Activated T-cell treated with anti-CD3 and anti-CD28 coated beads for 48 hours (primary cell): ENCODE measurements at regions not wholly inside any gene's neighbourhood (a gene's known extent, or its start where the extent isn't known, plus 50 kb on each side); places are given as distances from the start of the nearest gene placed in this dataset.

Experiments used
- DNase-seq: peaks from one replicate; pipeline ENCODE4 v3.0.0-alpha.2; 2020; ENCODE audit warnings: low read depth

DNA sequence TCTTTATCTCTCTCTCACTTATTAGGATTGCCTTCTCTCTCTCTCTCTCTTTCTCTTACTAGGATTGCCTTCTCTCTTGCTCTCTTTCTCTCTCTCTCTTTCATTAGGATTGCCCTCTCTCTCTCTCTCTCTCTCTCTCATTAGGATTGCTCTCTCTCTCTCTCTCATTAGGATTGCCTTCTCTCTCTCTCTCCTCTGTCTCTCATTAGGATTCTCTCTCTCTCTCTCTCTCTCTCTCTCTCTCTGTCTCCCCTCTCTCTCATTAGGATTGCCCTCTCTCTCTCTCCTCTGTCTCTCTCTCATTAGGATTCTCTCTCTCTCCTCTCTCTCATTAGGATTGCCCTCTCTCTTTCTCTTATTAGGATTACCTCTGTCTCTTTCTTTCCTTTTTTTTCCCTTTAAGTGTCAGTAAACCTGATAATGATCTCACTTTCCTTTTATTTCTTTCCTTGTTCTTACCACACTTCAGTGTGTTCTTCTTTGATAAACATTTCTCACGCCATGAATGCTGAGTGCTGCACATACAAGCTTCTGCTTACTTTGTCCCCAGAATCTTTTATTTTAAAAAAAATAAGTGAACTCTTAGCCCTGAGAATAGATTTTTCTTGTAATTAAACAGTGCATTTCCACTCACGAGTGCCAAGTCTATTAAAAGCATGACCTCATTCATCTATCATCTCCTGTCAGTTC lies 243.4 kb upstream of the TBC1D5 start:
- DNase-seq, result no peak

DNA sequence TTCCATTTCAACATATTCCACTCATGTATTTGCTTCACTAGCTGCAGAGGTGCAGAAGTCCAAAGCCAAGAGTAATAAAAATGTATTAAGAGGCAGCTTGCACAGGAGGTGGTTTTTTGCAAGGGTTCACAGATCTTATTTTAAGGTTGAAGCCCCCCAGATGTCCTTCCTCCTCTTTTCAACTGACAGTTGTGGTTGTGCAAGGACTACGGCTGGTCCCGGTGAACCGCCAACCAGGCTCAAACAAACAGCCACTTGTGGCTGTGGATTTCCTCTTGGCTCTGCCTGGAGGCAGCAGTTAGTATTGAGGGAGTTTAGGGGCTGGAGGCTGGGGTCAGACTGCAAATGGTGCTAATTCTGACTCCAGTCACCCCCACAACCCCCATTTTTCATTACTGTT lies 240.7 kb upstream of the TBC1D5 start:
- DNase-seq, result no peak

DNA sequence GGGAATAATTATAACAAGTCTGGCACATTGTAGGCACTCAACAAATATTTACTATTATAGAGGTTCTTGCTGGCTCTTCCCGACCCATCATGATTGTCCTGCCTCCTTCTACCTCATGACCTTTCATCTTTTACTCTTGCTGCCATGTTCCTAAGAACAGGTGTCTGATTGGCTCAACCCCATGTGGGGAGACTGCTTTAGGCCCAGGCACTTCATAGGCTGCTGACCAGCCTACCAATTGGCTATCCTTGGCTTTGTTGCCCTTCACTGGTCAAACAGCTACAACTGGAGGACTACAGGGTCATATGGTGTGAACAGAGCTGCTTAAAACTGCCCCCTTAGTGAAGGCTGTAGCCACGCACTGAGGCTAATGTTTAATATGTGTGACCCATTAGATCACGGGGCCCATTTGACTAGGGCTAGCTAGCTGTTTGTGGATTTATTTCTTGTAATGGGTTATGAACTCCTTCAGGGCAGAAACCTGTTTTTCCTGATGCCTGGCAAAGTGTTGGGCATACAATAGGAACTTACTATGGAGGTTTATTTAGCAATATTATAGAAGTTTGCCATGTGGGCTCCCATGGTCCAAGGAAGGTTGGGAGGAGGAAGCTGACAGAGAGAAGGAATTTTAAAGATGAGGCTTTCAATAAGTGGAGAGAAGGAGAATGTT lies 239.9 kb upstream of the TBC1D5 start:
- no peak for DNase-seq

DNA sequence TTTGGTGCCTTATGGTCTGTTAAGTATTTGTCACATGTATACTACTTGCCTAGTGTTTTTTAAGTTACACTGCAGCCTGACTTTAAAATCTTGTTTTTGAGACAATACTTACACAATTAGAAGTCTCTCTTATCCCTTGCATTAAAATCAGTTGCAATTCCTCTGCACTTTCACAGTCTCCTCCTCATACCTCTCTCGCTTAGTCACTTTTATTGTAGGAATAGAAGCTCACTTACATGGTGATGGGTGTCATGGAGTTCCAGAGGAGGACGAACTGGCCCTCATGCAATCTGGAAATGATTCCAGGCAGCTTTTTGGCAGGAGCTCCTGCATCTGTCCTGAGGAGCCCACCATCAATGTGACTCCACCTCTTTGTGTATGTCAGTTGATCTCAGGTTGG lies 238.4 kb upstream of the TBC1D5 start:
- no peak for DNase-seq

DNA sequence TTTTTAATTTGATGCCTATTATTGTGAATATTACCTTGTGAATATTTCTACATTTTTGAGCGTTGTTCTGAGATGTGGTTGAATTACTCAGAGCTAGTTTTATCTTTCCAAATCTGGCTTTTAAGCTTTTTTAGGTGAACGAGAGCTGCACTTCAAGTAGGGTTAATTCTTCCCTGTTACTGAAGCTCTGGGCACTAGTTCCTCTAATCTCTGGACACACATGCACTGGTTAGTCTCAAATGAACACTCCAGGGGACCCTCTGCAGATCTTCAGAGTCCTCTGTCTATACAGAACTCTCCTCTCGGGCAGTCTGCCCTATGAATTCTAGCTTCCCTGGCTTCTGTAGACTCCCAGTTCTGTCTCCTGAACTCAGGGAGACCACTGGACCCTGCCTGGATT lies 237.5 kb upstream of the TBC1D5 start:
- DNase-seq, result no peak

DNA sequence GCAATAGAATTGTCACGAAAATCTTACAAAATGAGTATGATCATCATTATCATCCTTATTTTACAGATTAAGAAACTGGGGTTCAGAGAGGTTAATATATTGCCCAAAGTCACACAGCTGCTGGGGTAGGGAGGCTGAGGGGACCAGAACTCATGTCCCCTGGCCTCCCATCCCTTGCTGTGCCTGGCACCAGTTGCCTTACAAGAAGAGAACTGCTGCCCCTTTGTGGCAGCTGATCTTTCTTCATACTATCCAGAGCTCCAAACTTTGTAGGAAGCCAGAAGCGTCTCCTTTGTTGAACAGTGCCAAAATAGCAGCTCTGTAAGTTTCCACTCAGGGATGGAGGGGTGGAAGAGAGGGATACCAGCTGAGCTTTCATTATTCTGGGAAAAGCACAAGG lies 236.8 kb upstream of the TBC1D5 start:
- DNase-seq, result no peak

DNA sequence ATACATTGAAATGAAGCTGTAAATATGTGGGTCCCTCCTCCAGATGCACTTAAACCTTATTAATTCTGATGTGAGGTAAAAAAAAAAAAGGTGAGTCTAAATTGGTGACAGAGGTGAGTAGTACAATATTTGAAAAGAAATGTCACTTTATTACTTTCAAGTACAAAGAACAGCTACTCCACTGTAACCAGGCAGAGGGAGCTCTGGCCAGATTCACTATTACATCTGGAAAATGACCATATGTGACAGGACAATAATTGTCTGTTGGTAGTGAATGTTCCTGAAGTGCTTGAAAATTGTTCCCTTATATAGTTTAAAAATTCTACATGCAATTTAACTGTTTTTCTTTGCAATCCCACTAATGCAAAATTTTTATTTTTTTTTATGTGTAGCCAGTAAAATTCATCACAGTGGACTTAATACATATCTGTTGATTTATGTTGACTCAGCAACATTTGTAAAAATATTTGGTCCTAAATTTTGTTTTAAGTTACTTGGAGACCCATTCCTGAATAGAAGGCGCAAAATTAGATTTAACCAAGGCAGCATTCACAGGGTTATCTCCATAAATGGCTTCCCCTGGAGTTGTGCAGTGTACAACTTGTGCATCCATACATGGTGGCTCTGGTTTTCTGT lies 231.9 kb upstream of the TBC1D5 start:
- no peak for DNase-seq

DNA sequence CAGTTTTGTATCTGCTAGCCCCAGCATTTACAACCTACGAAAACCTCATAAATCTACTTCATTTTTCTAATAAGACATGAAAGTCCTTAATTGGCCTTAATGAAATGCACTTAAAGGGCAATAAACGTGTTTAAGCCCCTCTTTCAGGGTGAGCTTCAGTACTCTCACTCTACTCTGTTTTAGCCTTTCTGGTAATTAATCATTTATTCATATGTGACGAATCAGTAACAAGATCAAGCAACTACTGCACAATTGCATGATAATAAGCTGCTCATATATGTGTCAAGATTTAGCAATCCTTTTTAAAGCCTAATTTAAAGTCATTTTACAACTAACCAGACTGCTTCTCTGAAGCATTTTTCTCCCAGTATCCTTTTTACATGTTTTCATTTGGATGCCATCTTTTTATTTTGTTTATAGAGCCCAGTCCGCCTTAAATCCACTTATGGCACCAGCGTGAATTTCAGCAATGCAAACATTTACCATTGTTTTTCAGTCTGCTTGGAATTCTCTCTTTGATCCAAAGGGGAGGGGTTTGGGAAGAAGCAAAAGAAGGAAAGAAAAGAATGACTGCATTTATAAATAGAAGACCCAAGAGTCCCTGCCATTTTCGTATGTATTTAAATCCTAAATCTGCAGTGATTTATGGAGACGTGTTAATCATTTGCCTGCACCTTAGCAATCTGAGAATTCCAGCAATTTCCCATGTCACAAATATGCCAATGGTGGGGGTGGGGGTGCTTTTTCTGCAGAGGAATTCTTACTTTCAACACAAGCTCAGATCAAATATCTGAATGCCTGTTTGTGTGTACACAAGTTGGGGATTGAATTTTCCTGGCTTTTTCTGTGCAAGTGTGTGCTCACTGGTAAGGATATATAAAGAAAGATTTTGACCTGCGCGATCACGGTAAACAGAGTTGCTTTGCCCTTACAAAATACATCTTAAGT lies 230.8 kb upstream of the TBC1D5 start:
- DNase-seq, result no peak

DNA sequence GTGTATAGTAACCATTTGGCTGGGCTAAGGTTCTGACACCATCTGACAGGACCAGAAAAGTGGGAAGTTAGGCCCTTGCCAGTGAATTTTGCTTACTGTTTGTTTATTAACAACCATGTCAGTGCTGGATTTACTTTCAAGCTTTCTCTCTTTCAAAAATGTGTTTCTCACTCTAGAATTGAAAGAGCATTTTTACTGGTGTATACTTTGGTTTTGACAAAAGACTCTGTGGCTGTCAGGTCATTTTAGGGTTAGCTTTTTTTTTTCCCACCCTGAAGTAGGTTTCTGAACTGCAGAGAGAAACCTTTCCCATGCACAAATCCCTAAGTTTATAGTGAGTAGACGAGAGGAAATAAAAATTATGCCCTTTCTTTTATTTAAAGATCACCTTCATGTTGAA lies 230.0 kb upstream of the TBC1D5 start:
- no peak for DNase-seq

DNA sequence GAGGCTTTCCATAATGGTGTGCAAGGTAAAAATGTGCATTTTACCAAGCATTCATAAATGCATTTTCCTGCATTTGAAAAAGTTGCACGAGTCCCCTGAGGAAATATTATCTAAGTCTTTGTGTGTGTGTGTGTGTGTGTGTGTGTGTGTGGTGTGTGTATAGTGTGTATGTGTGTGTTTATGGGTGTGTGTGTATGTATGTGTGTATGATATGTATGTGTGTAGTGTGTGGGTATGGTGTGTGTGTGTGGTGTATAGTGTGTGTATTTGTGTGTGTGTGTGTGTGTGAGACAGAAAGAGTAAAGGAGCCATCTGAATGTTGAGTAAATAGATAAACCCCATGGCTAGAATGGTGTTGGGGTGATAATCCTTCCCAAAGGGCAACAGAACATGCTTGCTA lies 229.6 kb upstream of the TBC1D5 start:
- DNase-seq, result no peak

DNA sequence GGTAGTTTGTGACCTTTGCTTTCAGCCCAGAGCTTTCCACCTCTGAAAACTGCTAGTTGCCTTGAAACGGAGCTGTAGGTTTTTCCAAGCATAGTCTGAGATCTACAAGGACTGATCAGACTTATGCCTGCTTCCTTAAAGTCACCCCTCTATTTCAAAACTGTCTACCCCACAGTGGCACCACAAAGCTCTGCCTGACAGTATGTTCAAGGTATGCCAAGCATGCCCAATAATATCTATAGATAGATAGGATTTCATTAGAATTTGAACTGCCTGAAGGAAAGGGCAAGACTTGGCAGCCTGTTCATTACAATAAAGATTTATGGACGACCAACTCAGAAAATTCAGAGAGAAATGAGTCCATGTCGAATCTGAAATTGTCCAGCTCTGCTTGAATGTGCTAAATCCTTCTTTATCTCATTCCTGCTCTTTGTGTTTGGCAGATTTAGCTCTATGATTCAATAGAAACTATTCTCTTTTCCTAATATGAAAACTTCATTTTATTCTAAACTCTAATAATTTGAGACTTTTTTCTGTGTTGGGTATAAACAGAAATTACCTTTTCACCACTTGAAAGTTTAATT lies 227.6 kb upstream of the TBC1D5 start:
- DNase-seq, result no peak

DNA sequence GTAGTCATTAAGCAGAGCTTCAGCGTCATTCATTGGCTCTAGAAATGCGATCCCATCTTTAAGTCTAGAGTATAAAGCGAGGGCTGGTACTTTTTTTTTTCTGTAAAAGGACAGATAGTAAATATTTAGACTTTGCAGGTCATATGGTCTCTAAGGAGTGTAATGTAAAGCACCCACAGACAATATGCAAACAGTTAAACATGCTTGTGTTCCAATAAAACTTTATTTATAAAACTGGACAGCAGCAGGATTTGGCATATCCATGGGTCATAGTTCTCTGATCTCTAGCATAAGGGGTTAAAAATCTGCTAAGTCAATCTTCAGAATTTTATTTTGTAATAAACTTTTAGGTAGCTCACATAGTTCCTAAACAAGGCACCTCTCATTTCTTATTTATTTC lies 226.8 kb upstream of the TBC1D5 start:
- DNase-seq, result no peak

DNA sequence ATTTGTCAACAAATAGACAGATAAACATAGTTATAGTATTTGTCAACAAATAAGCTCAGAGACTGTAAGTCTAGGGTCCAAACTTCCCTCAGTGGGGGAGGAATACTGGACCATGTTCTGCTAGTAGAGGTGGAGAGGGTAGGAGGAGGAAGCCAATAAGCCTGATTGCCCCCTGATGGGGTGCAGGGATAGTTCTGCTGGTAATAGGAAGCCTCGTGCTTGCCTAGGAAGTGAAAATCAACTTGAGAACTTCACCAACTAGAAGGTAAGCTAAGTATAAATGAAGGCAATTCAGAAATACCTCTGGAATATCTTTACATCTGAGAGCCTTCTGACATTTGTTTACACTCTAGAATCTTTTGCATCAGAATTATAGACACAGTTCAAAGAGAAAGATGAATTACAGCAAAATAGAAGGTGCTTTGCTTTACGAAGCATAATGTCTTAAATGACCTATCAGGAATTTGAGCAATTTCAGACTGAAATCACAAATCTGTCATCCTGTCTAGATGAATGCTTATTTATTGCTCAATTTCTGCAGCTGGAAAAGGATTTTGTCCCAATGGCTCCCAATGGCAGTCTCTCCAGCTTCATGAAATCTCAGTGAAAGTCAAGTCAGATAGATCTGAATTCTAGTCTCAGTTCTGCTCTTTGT lies 225.6 kb upstream of the TBC1D5 start:
- DNase-seq, result no peak

DNA sequence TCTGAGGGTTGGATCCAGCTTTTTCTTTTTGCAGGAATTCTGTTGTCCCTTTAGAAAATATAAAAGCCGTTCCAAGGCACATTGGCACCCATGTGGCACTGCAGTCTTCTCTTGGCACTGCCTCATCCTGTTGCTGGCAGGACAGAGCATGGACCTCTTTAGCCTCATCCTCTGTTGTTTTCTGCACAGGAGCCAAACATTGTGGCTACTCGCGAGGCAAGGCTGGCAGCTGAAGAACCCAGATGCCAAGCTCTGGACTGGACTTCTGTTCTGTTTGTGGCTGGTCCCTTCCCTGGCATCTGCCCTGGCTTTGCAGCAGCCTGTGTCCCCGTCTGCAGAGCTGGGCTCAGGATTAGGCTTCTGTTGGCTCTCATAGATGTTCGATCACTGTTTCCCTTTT lies 224.7 kb upstream of the TBC1D5 start:
- DNase-seq, result no peak

DNA sequence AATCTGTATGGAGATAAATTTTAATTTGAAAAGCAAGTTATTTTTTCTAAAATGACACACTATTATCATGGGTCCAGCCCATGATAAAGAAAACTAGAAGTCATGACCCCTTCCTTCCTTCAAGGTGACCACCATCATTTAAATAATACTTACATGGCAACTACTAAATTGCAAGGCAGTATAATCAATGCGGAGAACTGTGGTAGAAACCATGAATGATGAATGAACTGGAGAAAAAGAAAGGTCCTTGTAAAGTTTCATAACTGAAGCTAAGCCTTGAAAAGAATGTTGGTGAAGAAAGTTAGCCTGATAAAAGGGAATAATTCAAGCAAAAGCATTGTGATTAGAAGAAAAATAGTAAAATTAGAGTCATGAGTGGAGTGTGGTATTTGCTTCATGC lies 222.9 kb upstream of the TBC1D5 start:
- no peak for DNase-seq

DNA sequence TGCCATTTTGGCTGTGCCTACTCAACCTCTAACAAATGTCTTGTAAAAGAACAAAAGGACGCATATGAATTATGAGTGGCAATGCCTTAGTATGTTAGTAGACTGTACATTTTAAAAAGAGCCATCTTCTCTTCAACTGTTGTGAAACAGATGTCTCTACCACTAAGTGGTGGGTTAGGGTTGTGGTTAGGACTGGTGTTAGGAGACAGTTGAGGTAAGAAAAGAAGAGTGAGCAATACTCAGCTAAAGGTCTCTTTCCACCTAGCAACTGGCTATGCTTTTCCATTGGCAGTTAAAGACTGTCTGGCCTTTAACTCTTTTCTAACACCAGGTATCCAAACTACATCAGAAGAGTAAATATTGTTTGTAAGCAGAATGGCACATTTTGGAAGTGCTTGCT lies 221.7 kb upstream of the TBC1D5 start:
- no peak for DNase-seq

DNA sequence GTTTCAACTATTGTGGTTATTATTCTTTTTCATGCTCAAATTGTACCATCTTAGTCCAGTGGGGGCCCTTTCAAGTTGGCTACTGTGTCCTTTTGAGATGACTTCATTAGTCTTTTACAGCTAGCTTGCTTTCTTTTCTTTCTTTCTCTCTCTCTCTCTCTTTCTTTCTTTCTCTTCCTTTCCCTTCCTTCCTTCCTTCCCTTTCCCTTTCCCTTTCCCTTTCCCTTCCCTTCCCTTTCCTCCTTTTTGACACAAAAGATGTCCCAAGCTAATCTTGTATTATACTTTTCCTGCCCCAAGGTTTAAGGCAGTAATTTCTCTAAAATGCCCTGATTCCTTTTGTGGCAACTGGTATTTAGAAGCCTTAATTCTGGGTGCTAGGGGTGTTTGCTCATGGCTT lies 213.0 kb upstream of the TBC1D5 start:
- no peak for DNase-seq

DNA sequence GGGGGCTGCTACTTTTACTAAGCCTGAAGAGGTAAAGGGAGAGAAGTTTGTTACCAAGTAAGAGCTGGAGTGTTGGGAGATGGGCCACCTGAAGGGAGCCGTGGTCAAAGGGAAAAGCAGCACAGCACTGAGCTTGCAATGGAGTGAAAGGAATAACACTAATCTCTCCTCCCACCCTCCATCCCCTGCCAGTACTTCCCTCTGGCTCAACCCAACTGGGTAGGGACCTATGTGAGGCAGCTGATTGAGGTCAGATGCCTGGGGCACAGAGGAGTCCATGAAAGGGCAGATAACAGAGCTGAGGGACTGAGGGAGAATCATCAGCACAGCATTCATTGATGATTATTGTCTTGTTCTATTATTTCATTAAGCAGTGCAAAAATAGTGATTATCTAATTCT lies 212.4 kb upstream of the TBC1D5 start:
- no peak for DNase-seq

DNA sequence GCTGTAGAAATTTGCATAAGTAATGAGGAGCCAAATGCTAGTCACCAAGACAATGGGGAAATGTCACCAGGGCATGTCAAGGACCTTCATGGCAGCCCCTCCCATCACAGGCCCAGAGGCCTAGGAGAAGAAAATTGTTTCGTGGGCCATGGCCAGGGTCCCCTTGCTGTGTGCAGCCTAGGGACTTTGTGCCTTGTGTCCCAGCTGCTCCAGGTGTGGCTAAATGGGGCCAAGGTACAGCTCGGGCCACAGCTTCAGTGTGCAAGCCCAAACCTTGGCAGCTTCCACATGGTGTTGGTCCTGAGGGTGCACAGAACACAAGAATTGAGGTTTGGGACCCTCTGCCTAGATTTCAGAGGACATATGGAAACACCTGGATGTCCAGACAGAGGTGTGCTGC lies 208.8 kb upstream of the TBC1D5 start:
- DNase-seq, result no peak

DNA sequence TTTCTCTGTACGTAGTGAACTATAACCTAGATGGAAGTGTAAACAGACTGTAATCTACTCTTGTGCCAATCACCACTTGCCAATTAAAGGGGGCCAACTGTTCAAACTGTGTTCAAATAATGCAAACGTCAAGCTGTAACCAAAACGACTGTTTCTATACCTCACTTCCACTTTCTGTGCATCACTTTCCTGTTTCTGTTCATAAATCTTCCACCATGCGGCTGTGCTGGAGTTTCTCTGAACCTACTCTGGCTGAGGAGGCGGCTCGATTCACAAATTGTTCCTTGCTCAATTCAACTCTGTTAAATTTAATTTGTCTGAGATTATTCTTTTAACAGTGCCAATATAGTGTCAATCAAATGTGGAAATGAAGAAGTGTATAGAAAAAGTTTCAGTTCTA lies 206.7 kb upstream of the TBC1D5 start:
- DNase-seq, result no peak

DNA sequence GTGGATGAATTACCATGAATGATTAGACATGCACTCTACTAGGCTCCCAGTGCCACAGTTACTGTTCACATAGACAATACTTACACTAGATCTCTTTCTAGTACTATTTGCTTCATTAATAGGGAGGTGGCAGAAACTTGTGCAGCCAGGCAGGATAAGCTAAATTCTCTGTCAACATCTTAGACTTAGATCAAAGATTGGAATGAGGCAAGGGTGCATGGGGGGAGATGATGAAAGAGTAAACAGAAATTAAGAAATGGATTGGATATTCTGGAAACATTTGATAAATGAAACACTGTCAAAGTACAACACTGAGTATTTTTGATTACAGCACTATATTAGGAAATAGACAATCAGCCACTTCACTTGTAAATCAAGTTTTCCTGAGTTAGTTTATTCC lies 205.4 kb upstream of the TBC1D5 start:
- DNase-seq, result no peak

DNA sequence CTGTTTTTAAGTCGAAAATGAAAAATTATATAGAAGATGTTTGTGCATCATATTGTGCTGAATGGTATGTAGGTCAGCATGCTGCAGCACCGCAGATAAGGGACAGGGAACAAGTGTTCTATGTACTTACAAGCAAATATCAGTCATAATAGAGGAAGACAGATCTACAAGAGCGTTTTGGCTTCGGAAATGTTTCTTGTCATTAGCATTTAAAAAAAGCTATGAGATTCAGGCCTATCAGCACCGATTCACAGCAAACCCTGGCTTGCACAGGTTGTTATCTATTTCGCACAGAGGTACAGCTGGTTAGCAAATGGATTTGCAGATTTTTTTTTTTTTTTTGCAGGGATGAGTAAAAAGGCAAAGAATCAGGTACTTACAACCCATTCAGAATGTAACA lies 204.2 kb upstream of the TBC1D5 start:
- DNase-seq, result no peak
